Activated T-cell treated with anti-CD3 and anti-CD28 coated beads, Interleukin-2, amount 50 U/mL, for 72 hours (primary cell): ENCODE measurements at regions not wholly inside any gene's neighbourhood (a gene's known extent, or its start where the extent isn't known, plus 50 kb on each side); places are given as distances from the start of the nearest gene placed in this dataset.

Experiments
- ATAC-seq, 2 donors: fragments of 150-1000 bp; cut with Tn5 transposase; replicated peaks in 1 of 2; 2 replicates each; pipeline ENCODE4 v1.10.0; 2021; ENCODE audit warnings: moderate library complexity in 2 of 2, mild to moderate bottlenecking in 1 of 2
- DNase-seq, 2 donors: peaks; one replicate each; pipeline ENCODE4 v3.0.0; 2021 to 2022; ENCODE audit warnings: mixed read lengths in 1 of 2
- H3K27ac Mint-ChIP-seq: one replicate; pipeline ENCODE4 v1.8.0; 2022; ENCODE audit warnings: mild to moderate bottlenecking, moderate library complexity, mixed read lengths
- H3K27me3 Mint-ChIP-seq: one replicate; pipeline ENCODE4 v1.8.0; 2022; ENCODE audit warnings: low read depth, mixed read lengths
- H3K36me3 Mint-ChIP-seq, 2 donors: one replicate each; pipeline ENCODE4 v1.8.0; 2022; ENCODE audit warnings: mixed read lengths in 2 of 2, mild to moderate bottlenecking in 1 of 2; ENCODE audit not compliant: insufficient read depth in 2 of 2
- H3K4me1 Mint-ChIP-seq: one replicate; pipeline ENCODE4 v1.8.0; 2022; ENCODE audit warnings: low read depth, mixed read lengths
- H3K4me3 Mint-ChIP-seq, 2 donors: one replicate each; pipeline ENCODE4 v1.8.0; 2022; ENCODE audit warnings: mild to moderate bottlenecking in 2 of 2, mixed read lengths in 2 of 2, moderate library complexity in 2 of 2
- H3K9me3 Mint-ChIP-seq, 2 donors: one replicate each; pipeline ENCODE4 v1.8.0; 2022; ENCODE audit warnings: mixed read lengths in 2 of 2

GRCh38 chr17:63265526-63265925 is 180.6 kb downstream of the CYB561 start:
- Mint-ChIP-seq H3K9me3 (no peaks in the 10 kb centered on the region), H3K4me3 (no peak overlapping the region), H3K27ac (no peak overlapping the region), H3K27me3 (no peaks in the 10 kb centered on the region), H3K36me3 (peaks cover 0 to under 1% of the 10 kb centered on the region in 2 donors), H3K4me1 (no peaks in the 10 kb centered on the region)
- no peak for ATAC-seq
- no peak for DNase-seq

GRCh38 chr17:63267846-63268245 is 178.3 kb downstream of the CYB561 start:
- no peaks in the 10 kb centered on the region for H3K4me1 Mint-ChIP-seq
- ATAC-seq = no peak
- no peak for DNase-seq
- H3K9me3 Mint-ChIP-seq = peaks cover 2 to 3% of the 10 kb centered on the region in 2 donors
- H3K4me3 Mint-ChIP-seq = no peak overlapping the region
- H3K36me3 Mint-ChIP-seq = peaks cover 0 to 5% of the 10 kb centered on the region in 2 donors
- H3K27ac Mint-ChIP-seq = no peak overlapping the region
- H3K27me3 Mint-ChIP-seq = no peaks in the 10 kb centered on the region

GRCh38 chr17:63268827-63269226 is 177.3 kb downstream of the CYB561 start:
- ATAC-seq = no peak
- Mint-ChIP-seq H3K9me3 (peaks cover 2 to 3% of the 10 kb centered on the region in 2 donors), H3K4me3 (no peak overlapping the region), H3K27me3 (no peaks in the 10 kb centered on the region), H3K4me1 (no peaks in the 10 kb centered on the region), H3K36me3 (peaks cover 0 to 5% of the 10 kb centered on the region in 2 donors), H3K27ac (no peak overlapping the region)
- DNase-seq = no peak

DNA sequence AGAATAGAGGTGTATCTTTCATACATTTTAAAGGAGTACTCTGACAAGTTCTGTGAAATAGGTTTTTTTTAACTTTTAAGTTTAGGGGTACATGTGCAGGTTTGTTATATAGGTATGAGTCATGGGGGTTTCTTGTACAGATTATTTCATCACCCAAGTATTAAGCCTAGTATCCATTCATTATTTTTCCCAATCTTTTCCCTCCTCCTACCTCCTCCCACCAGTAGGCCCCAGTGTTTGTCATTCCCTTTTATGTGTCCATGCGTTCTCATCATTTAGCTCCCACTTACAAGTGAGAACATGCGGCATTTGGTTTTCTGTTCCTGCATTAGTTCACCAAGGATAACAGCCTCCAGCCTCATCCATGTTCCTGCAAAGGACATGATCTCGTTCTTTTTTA is 175.5 kb downstream of the CYB561 start:
- no peak overlapping the region for H3K4me3 Mint-ChIP-seq
- peaks cover 6% of the 10 kb centered on the region for H3K4me1 Mint-ChIP-seq
- DNase-seq = no peak
- H3K27me3 Mint-ChIP-seq = no peaks in the 10 kb centered on the region
- no peak for ATAC-seq
- H3K27ac Mint-ChIP-seq = no peak overlapping the region
- H3K9me3 Mint-ChIP-seq = peaks cover 2 to 3% of the 10 kb centered on the region in 2 donors
- peaks cover 0 to 5% of the 10 kb centered on the region in 2 donors for H3K36me3 Mint-ChIP-seq

DNA sequence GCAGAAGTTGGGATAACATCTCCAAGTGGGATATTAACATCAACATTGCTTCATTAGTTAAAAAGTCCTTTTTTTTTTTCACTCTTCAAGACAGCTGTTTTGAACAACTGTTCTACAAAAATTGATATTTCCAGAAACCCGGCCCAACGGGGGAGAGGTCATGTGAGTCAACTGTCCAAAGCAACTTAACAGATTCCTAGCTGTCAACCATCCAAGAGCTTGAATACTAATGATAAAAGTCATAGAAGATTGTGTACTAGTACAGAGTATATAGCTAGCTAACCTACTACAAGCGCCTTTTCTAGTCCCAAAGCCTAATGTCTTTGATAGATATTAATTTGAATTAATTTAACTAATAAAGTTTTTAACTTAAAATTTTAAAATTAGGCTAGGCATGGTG is 172.0 kb downstream of the CYB561 start:
- H3K27ac Mint-ChIP-seq = no peak overlapping the region
- DNase-seq = no peak
- ATAC-seq = no peak
- H3K27me3 Mint-ChIP-seq = no peaks in the 10 kb centered on the region
- H3K36me3 Mint-ChIP-seq = peaks cover 0 to 5% of the 10 kb centered on the region in 2 donors
- H3K4me3 Mint-ChIP-seq = no peak overlapping the region
- peaks cover 2 to 3% of the 10 kb centered on the region in 2 donors for H3K9me3 Mint-ChIP-seq
- peaks cover 26% of the 10 kb centered on the region for H3K4me1 Mint-ChIP-seq

- peaks cover 0 to 5% of the 10 kb centered on the region in 2 donors for H3K36me3 Mint-ChIP-seq
- peaks cover 35% of the 10 kb centered on the region for H3K4me1 Mint-ChIP-seq
- ATAC-seq (peak; percentile 97 to 99), DNase-seq (peak; percentile 27 to 49)
- H3K4me3 Mint-ChIP-seq = no peak overlapping the region
- H3K27me3 Mint-ChIP-seq = no peaks in the 10 kb centered on the region
- no peak overlapping the region for H3K27ac Mint-ChIP-seq
- peaks cover 2 to 3% of the 10 kb centered on the region in 2 donors for H3K9me3 Mint-ChIP-seq
Observed at GRCh38 chr17:63275318-63275970, 170.7 kb downstream of the CYB561 start.

GRCh38 chr17:63275971-63276745 is 169.9 kb downstream of the CYB561 start:
- peaks cover 2 to 3% of the 10 kb centered on the region in 2 donors for H3K9me3 Mint-ChIP-seq
- H3K4me1 Mint-ChIP-seq = peaks cover 35% of the 10 kb centered on the region
- no peak overlapping the region for H3K27ac Mint-ChIP-seq
- no peak for ATAC-seq
- H3K27me3 Mint-ChIP-seq = no peaks in the 10 kb centered on the region
- no peak overlapping the region for H3K4me3 Mint-ChIP-seq
- no peaks in the 10 kb centered on the region for H3K36me3 Mint-ChIP-seq
- no peak for DNase-seq

DNA sequence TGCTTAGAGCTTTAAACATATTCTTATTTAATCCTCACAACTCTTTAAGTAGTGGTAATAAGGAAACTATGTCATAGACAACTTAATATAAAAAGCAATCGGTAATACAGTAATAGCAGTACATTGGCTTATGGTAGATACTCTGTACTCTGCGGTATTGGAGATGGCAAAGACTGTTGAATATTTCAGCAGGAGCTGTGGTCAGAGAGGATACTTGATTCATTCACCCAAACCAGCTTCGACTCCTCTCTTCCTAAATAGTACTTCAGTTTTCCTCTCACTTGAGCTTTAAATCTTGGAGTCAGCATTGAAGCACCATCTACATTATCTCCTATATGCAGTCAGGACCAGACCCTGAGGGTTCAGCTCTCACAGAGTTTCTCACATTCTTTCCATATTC is 169.3 kb downstream of the CYB561 start:
- ATAC-seq (no peak), DNase-seq (no peak)
- H3K4me3 Mint-ChIP-seq = no peak overlapping the region
- peaks cover 2 to 3% of the 10 kb centered on the region in 2 donors for H3K9me3 Mint-ChIP-seq
- peaks cover 35% of the 10 kb centered on the region for H3K4me1 Mint-ChIP-seq
- no peaks in the 10 kb centered on the region for H3K36me3 Mint-ChIP-seq
- H3K27ac Mint-ChIP-seq = no peak overlapping the region
- H3K27me3 Mint-ChIP-seq = no peaks in the 10 kb centered on the region

- DNase-seq (no peak), ATAC-seq (no peak)
- Mint-ChIP-seq H3K9me3 (peaks cover 0 to under 1% of the 10 kb centered on the region in 2 donors), H3K27ac (peak overlapping the region; percentile 22), H3K4me1 (peaks cover 35% of the 10 kb centered on the region), H3K27me3 (no peaks in the 10 kb centered on the region), H3K36me3 (no peaks in the 10 kb centered on the region), H3K4me3 (no peak overlapping the region)
Observed at GRCh38 chr17:63277629-63278028, 168.5 kb downstream of the CYB561 start.

GRCh38 chr17:63278728-63279442 is 167.2 kb downstream of the CYB561 start:
- Mint-ChIP-seq H3K27me3 (no peaks in the 10 kb centered on the region), H3K27ac (no peak overlapping the region), H3K4me1 (peaks cover 35% of the 10 kb centered on the region), H3K36me3 (peaks cover 1 to 2% of the 10 kb centered on the region in 2 donors), H3K4me3 (peak overlapping the region in 1 of 2 donors; percentile 25), H3K9me3 (peaks cover 0 to 1% of the 10 kb centered on the region in 2 donors)
- DNase-seq (no peak), ATAC-seq (peak in 1 of 2 donors; percentile 47)

- Mint-ChIP-seq H3K27ac (peak overlapping the region; percentile 77), H3K36me3 (peaks cover 1 to 3% of the 10 kb centered on the region in 2 donors), H3K4me1 (peaks cover 35% of the 10 kb centered on the region), H3K4me3 (peak overlapping the region in 1 of 2 donors; percentile 25), H3K27me3 (no peaks in the 10 kb centered on the region), H3K9me3 (peaks cover under 1 to 1% of the 10 kb centered on the region in 2 donors)
- DNase-seq (no peak), ATAC-seq (peak in 1 of 2 donors; percentile 21)
Observed at GRCh38 chr17:63279498-63280230, 166.4 kb downstream of the CYB561 start.

DNA sequence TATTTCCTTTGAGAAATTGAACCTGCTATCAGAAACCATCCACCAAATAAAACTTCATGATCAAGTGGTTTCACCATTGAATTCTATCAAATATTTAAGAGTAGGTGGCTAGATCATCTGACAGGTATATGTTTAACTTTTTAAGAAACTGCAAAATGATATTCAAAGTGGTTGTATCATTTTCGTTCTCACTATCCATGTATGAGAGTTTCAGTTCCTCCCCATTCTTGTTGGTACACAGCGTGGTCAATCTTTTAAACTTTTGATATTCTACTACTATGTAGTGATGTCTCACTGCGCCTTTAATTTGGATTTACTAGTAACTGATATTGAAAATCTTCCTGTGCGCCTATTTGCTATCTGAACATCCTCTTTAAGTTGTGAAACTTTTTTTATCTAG is 163.7 kb downstream of the CYB561 start:
- Mint-ChIP-seq H3K36me3 (peaks cover 14 to 18% of the 10 kb centered on the region in 2 donors), H3K9me3 (peaks cover 6 to 14% of the 10 kb centered on the region in 2 donors), H3K4me3 (no peak overlapping the region), H3K27me3 (no peaks in the 10 kb centered on the region), H3K4me1 (peaks cover 24% of the 10 kb centered on the region), H3K27ac (no peak overlapping the region)
- DNase-seq = no peak
- no peak for ATAC-seq
